IMR-90 (cell line): ENCODE measurements at regions not wholly inside any gene's neighbourhood (a gene's known extent, or its start where the extent isn't known, plus 50 kb on each side); places are given as distances from the start of the nearest gene placed in this dataset.

Experiments used
- BHLHE40 ChIP-seq: fragments of 150-350 bp; IDR thresholded peaks from 2 replicates; pipeline ENCODE4 v1.6.1; 2016; ENCODE audit warnings: mild to moderate bottlenecking, low read depth, low read length
- CEBPB ChIP-seq: IDR thresholded peaks from 2 replicates; pipeline ENCODE4 v1.6.1; 2012; ENCODE audit warnings: low read depth, low read length, improper control_type of control experiment
- CHD1 ChIP-seq: IDR thresholded peaks from 2 replicates; pipeline ENCODE4 v1.6.1; 2012; ENCODE audit warnings: low read depth, low read length, improper control_type of control experiment
- MAFK ChIP-seq: IDR thresholded peaks from 2 replicates; pipeline ENCODE4 v1.6.1; 2012; ENCODE audit warnings: low read depth, low read length, improper control_type of control experiment
- MAZ ChIP-seq: IDR thresholded peaks from 2 replicates; pipeline ENCODE4 v1.6.1; 2012; ENCODE audit warnings: low read depth, mild to moderate bottlenecking, low read length, improper control_type of control experiment, moderate library complexity, borderline replicate concordance
- MXI1 ChIP-seq: IDR thresholded peaks from 2 replicates; pipeline ENCODE4 v1.6.1; 2012; ENCODE audit warnings: low read depth, mild to moderate bottlenecking, low read length, moderate library complexity, borderline replicate concordance
- POLR2A ChIP-seq: IDR thresholded peaks from 2 replicates; pipeline ENCODE4 v1.6.1; 2012; ENCODE audit warnings: mild to moderate bottlenecking, low read depth, low read length
- RAD21 ChIP-seq: IDR thresholded peaks from 2 replicates; pipeline ENCODE4 v1.6.1; 2012; ENCODE audit warnings: low read length, improper control_type of control experiment
- RCOR1 ChIP-seq: IDR thresholded peaks from 2 replicates; pipeline ENCODE4 v1.6.1; 2012; ENCODE audit warnings: mild to moderate bottlenecking, low read length, improper control_type of control experiment; ENCODE audit not compliant: insufficient replicate concordance
- RFX5 ChIP-seq: IDR thresholded peaks from 2 replicates; pipeline ENCODE4 v1.8.0; 2012; ENCODE audit warnings: low read depth, mild to moderate bottlenecking, low read length, moderate library complexity
- SMC3 ChIP-seq: fragments of 150-350 bp; IDR thresholded peaks from 2 replicates; pipeline ENCODE4 v1.6.1; 2016; ENCODE audit warnings: low read depth, mild to moderate bottlenecking, antibody characterized with exemption, low read length, moderate library complexity
- USF2 ChIP-seq: fragments of 150-350 bp; IDR thresholded peaks from 2 replicates; pipeline ENCODE4 v1.6.1; 2017; ENCODE audit warnings: mild to moderate bottlenecking, antibody characterized with exemption, low read length, low read depth
- TF ChIP-seq, protein P1 (sequence below): conservative IDR thresholded peaks from 2 replicates; pipeline ENCODE4 v1.5.1; 2012; ENCODE audit warnings: mild to moderate bottlenecking, low read depth, low read length, improper control_type of control experiment

- TF ChIP-seq SMC3: no peak
- TF ChIP-seq, protein P1, sequence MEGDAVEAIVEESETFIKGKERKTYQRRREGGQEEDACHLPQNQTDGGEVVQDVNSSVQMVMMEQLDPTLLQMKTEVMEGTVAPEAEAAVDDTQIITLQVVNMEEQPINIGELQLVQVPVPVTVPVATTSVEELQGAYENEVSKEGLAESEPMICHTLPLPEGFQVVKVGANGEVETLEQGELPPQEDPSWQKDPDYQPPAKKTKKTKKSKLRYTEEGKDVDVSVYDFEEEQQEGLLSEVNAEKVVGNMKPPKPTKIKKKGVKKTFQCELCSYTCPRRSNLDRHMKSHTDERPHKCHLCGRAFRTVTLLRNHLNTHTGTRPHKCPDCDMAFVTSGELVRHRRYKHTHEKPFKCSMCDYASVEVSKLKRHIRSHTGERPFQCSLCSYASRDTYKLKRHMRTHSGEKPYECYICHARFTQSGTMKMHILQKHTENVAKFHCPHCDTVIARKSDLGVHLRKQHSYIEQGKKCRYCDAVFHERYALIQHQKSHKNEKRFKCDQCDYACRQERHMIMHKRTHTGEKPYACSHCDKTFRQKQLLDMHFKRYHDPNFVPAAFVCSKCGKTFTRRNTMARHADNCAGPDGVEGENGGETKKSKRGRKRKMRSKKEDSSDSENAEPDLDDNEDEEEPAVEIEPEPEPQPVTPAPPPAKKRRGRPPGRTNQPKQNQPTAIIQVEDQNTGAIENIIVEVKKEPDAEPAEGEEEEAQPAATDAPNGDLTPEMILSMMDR: no peak
- no peak for TF ChIP-seq POLR2A
- TF ChIP-seq CEBPB: no peak
- TF ChIP-seq MAZ: no peak
- TF ChIP-seq MXI1: no peak
- no peak for TF ChIP-seq RFX5
- TF ChIP-seq RCOR1: no peak
- no peak for TF ChIP-seq CHD1
- no peak for TF ChIP-seq USF2
- no peak for TF ChIP-seq MAFK
- no peak for TF ChIP-seq RAD21
- TF ChIP-seq BHLHE40: no peak
Observed at GRCh38 chr6:14520029-14520428, 402.5 kb downstream of the CD83 start.
